SK-N-SH (cell line): ENCODE measurements at regions not wholly inside any gene's neighbourhood (a gene's known extent, or its start where the extent isn't known, plus 50 kb on each side); places are given as distances from the start of the nearest gene placed in this dataset.

Source experiments
- CTCF ChIA-PET: fragments of 300-600, 350-600 bp; formaldehyde crosslinking; extraction: SDS; loops from one replicate; lab custom pipeline; 2021; lab: Yijun Ruan, JAX
- POLR2A ChIA-PET: fragments of 350-600 bp; sonication (Branson Sonifier 250); formaldehyde crosslinking; extraction: SDS; loops from one replicate; lab custom pipeline; 2020; ENCODE audit warnings: antibody characterized with exemption, inconsistent platforms; lab: Yijun Ruan, JAX
- DNase-seq: peaks from one replicate; pipeline ENCODE4 v3.0.0; 2012
- H2AFZ ChIP-seq: fragments of 200-600 bp; sonication (generic); 2 replicates; pipeline ENCODE4 v1.8.1; 2016; ENCODE audit warnings: antibody characterized with exemption, mild to moderate bottlenecking, low read depth
- H3F3A ChIP-seq: fragments of 200-600 bp; sonication (generic); replicated peaks from 2 replicates; pipeline ENCODE3; 2016; ENCODE audit warnings: antibody characterized with exemption, mild to moderate bottlenecking; ENCODE audit not compliant: insufficient read depth
- H3K27ac ChIP-seq, 2 experiments: fragments of 200-500 bp in 1 of 2; fragments of 200-600 bp in 1 of 2; sonication (Bioruptor generic) in 1 of 2; sonication (generic), shearing (Covaris generic) in 1 of 2; 2 replicates each; pipeline versions ENCODE4 v1.5.1 to v1.6.1; 2014 to 2016; ENCODE audit warnings: low read depth in 2 of 2, inconsistent platforms in 1 of 2, low read length in 1 of 2, mild to moderate bottlenecking in 1 of 2, mixed read lengths in 1 of 2
- H3K27me3 ChIP-seq: fragments of 200-600 bp; sonication (generic), shearing (Covaris generic); 2 replicates; pipeline ENCODE4 v1.6.1; 2016; ENCODE audit warnings: mixed run types; ENCODE audit not compliant: insufficient read depth
- H3K36me3 ChIP-seq, 2 experiments: fragments of 200-500 bp in 1 of 2; fragments of 200-600 bp in 1 of 2; sonication (Bioruptor generic) in 1 of 2; sonication (generic) in 1 of 2; replicated peaks in 1 of 2; 2 replicates each; pipeline versions ENCODE3 to v1.5.1; 2014 to 2016; ENCODE audit warnings: low read length in 1 of 2, mild to moderate bottlenecking in 1 of 2; ENCODE audit not compliant: insufficient read depth in 2 of 2, control insufficient read depth in 1 of 2
- H3K4me1 ChIP-seq, 2 experiments: fragments of 200-500 bp in 1 of 2; fragments of 200-600 bp in 1 of 2; sonication (Bioruptor generic) in 1 of 2; sonication (generic), shearing (Covaris generic) in 1 of 2; 2 replicates each; pipeline versions ENCODE4 v1.5.1 to v1.6.1; 2014 to 2016; ENCODE audit warnings: low read depth in 1 of 2, low read length in 1 of 2, mixed run types in 1 of 2; ENCODE audit not compliant: insufficient read depth in 2 of 2, control insufficient read depth in 1 of 2
- H3K4me2 ChIP-seq: fragments of 200-600 bp; sonication (generic), shearing (Covaris generic); 2 replicates; pipeline ENCODE4 v1.6.1; 2017; ENCODE audit warnings: mixed run types
- H3K4me3 ChIP-seq, 2 experiments: fragments of 200-500 bp in 1 of 2; fragments of 200-600 bp in 1 of 2; sonication (Bioruptor generic) in 1 of 2; sonication (generic), shearing (Covaris generic) in 1 of 2; 2 replicates each; pipeline versions ENCODE4 v1.5.1 to v1.8.1; 2014 to 2016; ENCODE audit warnings: low read depth in 2 of 2, inconsistent platforms in 1 of 2, low read length in 1 of 2, mild to moderate bottlenecking in 1 of 2, mixed read lengths in 1 of 2, moderate library complexity in 1 of 2
- H3K79me2 ChIP-seq: fragments of 200-600 bp; sonication (generic); 2 replicates; pipeline ENCODE4 v1.8.1; 2017; ENCODE audit warnings: mild to moderate bottlenecking; ENCODE audit not compliant: insufficient read depth
- H3K9ac ChIP-seq: fragments of 200-600 bp; sonication (generic); 2 replicates; pipeline ENCODE4 v1.6.1; 2017; ENCODE audit warnings: mixed run types
- H3K9me2 ChIP-seq: fragments of 200-600 bp; sonication (generic); 2 replicates; pipeline ENCODE4 v1.6.1; 2017; ENCODE audit warnings: mixed run types
- H3K9me3 ChIP-seq: fragments of 200-600 bp; sonication (generic); 2 replicates; pipeline ENCODE4 v1.6.1; 2017; ENCODE audit warnings: mixed run types, mild to moderate bottlenecking, moderate library complexity
- H4K20me1 ChIP-seq: fragments of 200-600 bp; sonication (generic); 2 replicates; pipeline ENCODE4 v1.6.1; 2017; ENCODE audit warnings: mild to moderate bottlenecking, mixed run types; ENCODE audit not compliant: insufficient read depth
- CTCF ChIP-seq: fragments of 200-600 bp; sonication (generic); IDR thresholded peaks from 2 replicates; pipeline ENCODE4 v1.6.1; 2017; ENCODE audit warnings: antibody characterized with exemption, mild to moderate bottlenecking, moderate library complexity
- ELF1 ChIP-seq: IDR thresholded peaks from 2 replicates; pipeline ENCODE4 v1.4.0; 2012
- EP300 ChIP-seq, 2 experiments: IDR thresholded peaks; 2 replicates each; pipeline versions ENCODE4 v1.4.0 to v1.6.1; 2012; ENCODE audit warnings: borderline replicate concordance in 1 of 2, low read depth in 1 of 2, low read length in 1 of 2
- FOSL2 ChIP-seq: IDR thresholded peaks from 2 replicates; pipeline ENCODE4 v1.4.0; 2012; ENCODE audit warnings: low read depth, mild to moderate bottlenecking, moderate library complexity, borderline replicate concordance
- FOXM1 ChIP-seq: IDR thresholded peaks from 2 replicates; pipeline ENCODE4 v1.4.0; 2012; ENCODE audit warnings: low read depth, mild to moderate bottlenecking
- IRF3 ChIP-seq: fragments of 150-350 bp; IDR thresholded peaks from 2 replicates; pipeline ENCODE4 v1.6.1; 2016; ENCODE audit warnings: mild to moderate bottlenecking, low read depth, low read length
- JUND ChIP-seq: IDR thresholded peaks from 2 replicates; pipeline ENCODE4 v1.4.0; 2012
- MAX ChIP-seq: IDR thresholded peaks from 2 replicates; pipeline ENCODE4 v1.4.0; 2012; ENCODE audit warnings: low read depth
- POLR2AphosphoS5 ChIP-seq: IDR thresholded peaks from 2 replicates; pipeline ENCODE4 v1.6.1; 2012; ENCODE audit warnings: low read depth, low read length
- RAD21 ChIP-seq: IDR thresholded peaks from 2 replicates; pipeline ENCODE4 v1.6.1; 2012; ENCODE audit warnings: mild to moderate bottlenecking, low read length
- SMC3 ChIP-seq: IDR thresholded peaks from 2 replicates; pipeline ENCODE4 v1.6.1; 2012; ENCODE audit warnings: low read depth, low read length, improper control_type of control experiment
- TAF1 ChIP-seq: IDR thresholded peaks from 2 replicates; pipeline ENCODE4 v1.6.1; 2012; ENCODE audit warnings: low read depth, mild to moderate bottlenecking, low read length, moderate library complexity, borderline replicate concordance
- TCF12 ChIP-seq: IDR thresholded peaks from 2 replicates; pipeline ENCODE4 v1.4.0; 2012
- TEAD4 ChIP-seq: IDR thresholded peaks from 2 replicates; pipeline ENCODE4 v1.4.0; 2012; ENCODE audit warnings: mild to moderate bottlenecking, borderline replicate concordance; ENCODE audit not compliant: insufficient read depth
- ZBTB33 ChIP-seq: IDR thresholded peaks from 2 replicates; pipeline ENCODE4 v1.4.0; 2012; ENCODE audit warnings: low read depth, borderline replicate concordance
- WGBS: methylation state at CpG from one replicate; pipeline ENCODE4 v1.1.6; 2017; ENCODE audit warnings: low lambda C conversion rate; 5-methylcytosine and 5-hydroxymethylcytosine counted together

GRCh38 chr1:55886856-55887712, 671.9 kb upstream of the USP24 start:
- Histone ChIP-seq H3K9ac (no peak overlapping the region), H3F3A (no peaks in the 10 kb centered on the region), H4K20me1 (no peaks in the 10 kb centered on the region), H3K4me3 (no peak overlapping the region), H3K9me3 (no peaks in the 10 kb centered on the region), H2AFZ (no peak overlapping the region), H3K4me2 (no peak overlapping the region), H3K79me2 (no peaks in the 10 kb centered on the region), H3K27ac (peak overlapping the region in 1 of 2 experiments; percentile 96; a peak in 2 of 4 replicates), H3K9me2 (no peaks in the 10 kb centered on the region), H3K27me3 (no peaks in the 10 kb centered on the region), H3K36me3 (no peaks in the 10 kb centered on the region), H3K4me1 (peaks cover 0 to 24% of the 10 kb centered on the region in 2 experiments; a peak in 2 of 4 replicates)
- ChIA-PET POLR2A (interaction anchor here (0.8 kb wide), 1 partner anchor 193 kb away, joined by 3 read pairs; no protein-coding TSS in a partner anchor), CTCF (interaction anchor here (1.1 to 2.2 kb wide), 3 partner anchors 247 to 697 kb away, joined by 3 to 8 read pairs (median 4); no protein-coding TSS in a partner anchor)
- no peak for TF ChIP-seq CTCF
- TF ChIP-seq TAF1 = no peak
- TF ChIP-seq SMC3 = no peak
- peak in 1 of 2 experiments; percentile 62; a peak in 2 of 4 replicates for TF ChIP-seq EP300 (IDR thresholded peaks at IDR 0.05; ENCODE audit: borderline replicate concordance in 1 of 2, low read depth in 1 of 2, low read length in 1 of 2)
- TF ChIP-seq POLR2AphosphoS5 = no peak
- no peak for TF ChIP-seq FOXM1
- no peak for TF ChIP-seq TEAD4
- no peak for TF ChIP-seq JUND
- TF ChIP-seq IRF3 = no peak
- no peak for TF ChIP-seq MAX
- TF ChIP-seq RAD21 = peak; percentile 25; the same call in 1 of the 2 replicates
- no peak for TF ChIP-seq ELF1
- TF ChIP-seq FOSL2 = no peak
- no peak for TF ChIP-seq ZBTB33
- TF ChIP-seq TCF12 = peak; percentile 30; the same call in 1 of the 2 replicates
- DNase-seq = peak; percentile 36
- WGBS = 38% methylated on average over 4 of the region's 4 CpGs
